ENCODE measurements at regions not wholly inside any gene's neighbourhood (a gene's known extent, or its start where the extent isn't known, plus 50 kb on each side); places are given as distances from the start of the nearest gene placed in this dataset.

- intact Hi-C loops (cut with DNase I) = no loop called here
- Histone ChIP-seq H3K36me3 (replicated peaks in 1 of 2) (no peaks in the 10 kb centered on the region), H3K4me3 (no peak overlapping the region), H3K4me1 (replicated peaks in 1 of 2) (no peaks in the 10 kb centered on the region), H3K27ac (no peak overlapping the region), H3K9me3 (replicated peaks in 1 of 3) (peaks cover 0 to 5% (median 0%) of the 10 kb centered on the region in 3 donors), H3K27me3 (no peaks in the 10 kb centered on the region)
- TF ChIP-seq CTCF (IDR thresholded peaks at IDR 0.05) = no peak
- no peak for TF ChIP-seq POLR2A (IDR thresholded peaks at IDR 0.05)
- DNase-seq = no peak
Measured at GRCh38 chr3:193754719-193755118, 161.7 kb downstream of the OPA1 start.

GRCh38 chr3:193756536-193756935 lies 163.5 kb downstream of the OPA1 start:
- no peak overlapping the region for H3K4me3 ChIP-seq
- H3K27me3 ChIP-seq = no peaks in the 10 kb centered on the region
- H3K36me3 ChIP-seq (replicated peaks in 1 of 2) = no peaks in the 10 kb centered on the region
- no peak for TF ChIP-seq POLR2A (IDR thresholded peaks at IDR 0.05)
- TF ChIP-seq CTCF (IDR thresholded peaks at IDR 0.05) = no peak
- intact Hi-C loops (cut with DNase I) = no loop called here
- WGBS, 4 donors = 96 to 100% (median 97%) methylated on average over 1 of the region's 1 CpG
- H3K4me1 ChIP-seq (replicated peaks in 1 of 2) = no peaks in the 10 kb centered on the region
- H3K9me3 ChIP-seq (replicated peaks in 1 of 3) = peaks cover 0 to 5% (median 0%) of the 10 kb centered on the region in 3 donors
- H3K27ac ChIP-seq = no peak overlapping the region
- DNase-seq = no peak

- 88 to 91% (median 89%) methylated on average over 2 of the region's 2 CpGs for WGBS, 4 donors
- H3K4me1 ChIP-seq (replicated peaks in 1 of 2) = no peaks in the 10 kb centered on the region
- TF ChIP-seq POLR2A (IDR thresholded peaks at IDR 0.05) = no peak
- no peak for TF ChIP-seq CTCF (IDR thresholded peaks at IDR 0.05)
- H3K36me3 ChIP-seq (replicated peaks in 1 of 2) = no peaks in the 10 kb centered on the region
- H3K4me3 ChIP-seq = no peak overlapping the region
- no peaks in the 10 kb centered on the region for H3K27me3 ChIP-seq
- H3K27ac ChIP-seq = no peak overlapping the region
- no peak for DNase-seq
- peaks cover 0 to 2% (median 0%) of the 10 kb centered on the region in 3 donors for H3K9me3 ChIP-seq (replicated peaks in 1 of 3)
- intact Hi-C loops (cut with DNase I) = no loop called here
Measured at GRCh38 chr3:193757457-193757856, 164.4 kb downstream of the OPA1 start.

- Histone ChIP-seq H3K9me3 (replicated peaks in 1 of 3) (no peaks in the 10 kb centered on the region), H3K27me3 (no peaks in the 10 kb centered on the region), H3K27ac (no peak overlapping the region), H3K36me3 (replicated peaks in 1 of 2) (no peaks in the 10 kb centered on the region), H3K4me1 (replicated peaks in 1 of 2) (peaks cover 9 to 10% of the 10 kb centered on the region in 2 donors), H3K4me3 (no peak overlapping the region)
- no peak for DNase-seq
- intact Hi-C loops (cut with DNase I) = no loop called here
- 70 to 85% (median 80%) methylated on average over 4 to 5 of the region's 5 CpGs for WGBS, 4 donors
- no peak for TF ChIP-seq POLR2A (IDR thresholded peaks at IDR 0.05)
Measured at GRCh38 chr3:193761969-193762368, 169.0 kb downstream of the OPA1 start.

- Histone ChIP-seq H3K9me3 (replicated peaks in 1 of 3) (no peaks in the 10 kb centered on the region), H3K4me3 (no peak overlapping the region), H3K27ac (no peak overlapping the region), H3K36me3 (replicated peaks in 1 of 2) (no peaks in the 10 kb centered on the region), H3K4me1 (replicated peaks in 1 of 2) (peaks cover 9 to 10% of the 10 kb centered on the region in 2 donors), H3K27me3 (no peaks in the 10 kb centered on the region)
- WGBS, 4 donors = 88 to 94% (median 91%) methylated on average over 1 of the region's 1 CpG
- TF ChIP-seq POLR2A (IDR thresholded peaks at IDR 0.05) = no peak
- no peak for TF ChIP-seq CTCF (IDR thresholded peaks at IDR 0.05)
- intact Hi-C loops (cut with DNase I) = no loop called here
- DNase-seq = no peak
Measured at GRCh38 chr3:193762657-193763056, 169.6 kb downstream of the OPA1 start.

Measured in adrenal gland (tissue), 9 donors.